ENCODE measurements at regions not wholly inside any gene's neighbourhood (a gene's known extent, or its start where the extent isn't known, plus 50 kb on each side); places are given as distances from the start of the nearest gene placed in this dataset.

DNA sequence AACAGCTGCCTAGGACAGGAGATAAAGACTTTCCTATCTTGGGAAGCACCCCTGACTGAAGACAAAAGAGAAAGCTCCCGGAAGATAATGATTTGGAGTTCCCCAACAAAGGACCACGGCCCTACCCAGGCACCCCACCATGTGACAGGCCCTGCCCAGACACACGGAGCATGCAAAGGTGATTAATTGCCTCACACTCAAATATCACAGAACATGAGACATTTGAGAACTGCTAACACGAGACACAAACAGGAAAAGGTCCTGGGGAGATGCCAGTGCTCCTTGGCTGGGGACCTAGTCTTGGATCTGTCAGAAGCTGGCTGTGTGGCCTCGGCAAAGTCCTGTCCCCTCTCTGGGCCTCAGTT, 82.5 kb upstream of the PTPN1 start:
- no peak for DNase-seq (ENCODE audit: low read depth)
- H3K4me3 ChIP-seq (ENCODE audit: low read depth, low read length) = no peak overlapping the region
- TF ChIP-seq MAX (IDR thresholded peaks at IDR 0.05; ENCODE audit: low read depth, low read length) (no peak), CTCF (IDR thresholded peaks at IDR 0.05; ENCODE audit: low read depth, low read length) (no peak), MYC (IDR thresholded peaks at IDR 0.05; ENCODE audit: low read depth, low read length) (no peak), POLR2A (IDR thresholded peaks at IDR 0.05; ENCODE audit: extremely low read depth, insufficient read length) (no peak)

DNA sequence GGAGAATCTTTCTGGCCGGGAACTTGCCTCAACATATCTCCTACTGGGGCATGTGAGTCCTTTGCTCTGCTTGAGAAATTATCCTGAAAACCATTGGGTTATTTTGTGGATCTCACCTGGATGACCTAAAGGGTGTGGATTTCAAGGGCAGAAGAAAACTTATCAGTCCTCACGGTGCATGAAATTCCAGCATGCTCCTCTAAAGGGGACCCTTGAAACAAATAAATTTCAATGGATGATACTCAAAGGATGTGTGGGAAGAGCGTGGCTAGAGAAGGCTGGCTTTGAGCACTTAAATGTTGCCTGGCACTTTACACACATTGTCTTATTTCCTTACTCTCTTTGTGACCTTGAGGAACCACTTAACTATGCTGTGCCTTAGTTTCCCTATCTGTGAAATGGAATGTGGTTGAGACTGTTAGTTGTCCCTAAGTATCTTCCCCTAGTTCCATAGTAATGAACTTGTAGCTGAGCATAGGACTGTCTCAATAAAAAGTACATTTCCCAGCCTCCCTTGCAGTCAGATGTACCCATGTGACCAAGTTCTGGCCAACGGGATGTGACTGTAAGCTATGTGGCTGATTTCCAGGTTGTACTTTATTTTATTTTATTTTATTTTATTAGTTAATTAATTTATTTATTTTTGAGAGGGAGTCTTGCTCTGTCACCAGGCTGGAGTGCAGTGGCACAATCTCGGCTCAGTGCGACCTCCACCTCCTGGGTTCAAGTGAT, 81.9 kb upstream of the PTPN1 start:
- H3K4me3 ChIP-seq (ENCODE audit: low read depth, low read length) = no peak overlapping the region
- DNase-seq (ENCODE audit: low read depth) = no peak
- TF ChIP-seq MYC (IDR thresholded peaks at IDR 0.05; ENCODE audit: low read depth, low read length) (no peak), POLR2A (IDR thresholded peaks at IDR 0.05; ENCODE audit: extremely low read depth, insufficient read length) (no peak), MAX (IDR thresholded peaks at IDR 0.05; ENCODE audit: low read depth, low read length) (no peak), CTCF (IDR thresholded peaks at IDR 0.05; ENCODE audit: low read depth, low read length) (no peak)

GRCh38 chr20:50429412-50429811, 80.8 kb upstream of the PTPN1 start:
- H3K4me3 ChIP-seq (ENCODE audit: low read depth, low read length) = no peak overlapping the region
- TF ChIP-seq MAX (IDR thresholded peaks at IDR 0.05; ENCODE audit: low read depth, low read length) (no peak), CTCF (IDR thresholded peaks at IDR 0.05; ENCODE audit: low read depth, low read length) (no peak), MYC (IDR thresholded peaks at IDR 0.05; ENCODE audit: low read depth, low read length) (no peak), POLR2A (IDR thresholded peaks at IDR 0.05; ENCODE audit: extremely low read depth, insufficient read length) (no peak)
- no peak for DNase-seq (ENCODE audit: low read depth)

DNA sequence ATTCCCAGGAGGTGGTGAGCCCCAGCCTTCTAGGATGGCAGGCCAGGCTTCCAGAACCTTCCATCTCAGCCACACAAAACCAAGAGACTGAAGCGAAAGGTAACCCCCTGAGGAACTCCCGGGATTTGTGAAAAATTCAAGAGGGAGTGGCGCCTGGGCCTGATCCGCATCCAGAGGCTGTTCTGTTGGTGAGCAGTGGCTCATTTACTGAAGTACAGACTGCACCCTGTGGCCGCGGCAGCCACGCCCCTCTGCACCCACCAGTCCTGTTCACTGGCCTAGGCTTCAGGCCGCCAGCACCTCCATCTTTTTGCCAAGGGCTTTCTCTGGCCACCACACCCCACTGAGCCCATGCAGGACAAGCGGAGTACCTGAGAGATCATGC, 79.1 kb upstream of the PTPN1 start:
- no peak overlapping the region for H3K4me3 ChIP-seq (ENCODE audit: low read depth, low read length)
- TF ChIP-seq MAX (IDR thresholded peaks at IDR 0.05; ENCODE audit: low read depth, low read length) (no peak), MYC (IDR thresholded peaks at IDR 0.05; ENCODE audit: low read depth, low read length) (no peak), POLR2A (IDR thresholded peaks at IDR 0.05; ENCODE audit: extremely low read depth, insufficient read length) (no peak), CTCF (IDR thresholded peaks at IDR 0.05; ENCODE audit: low read depth, low read length) (no peak)
- DNase-seq (ENCODE audit: low read depth) = no peak

DNA sequence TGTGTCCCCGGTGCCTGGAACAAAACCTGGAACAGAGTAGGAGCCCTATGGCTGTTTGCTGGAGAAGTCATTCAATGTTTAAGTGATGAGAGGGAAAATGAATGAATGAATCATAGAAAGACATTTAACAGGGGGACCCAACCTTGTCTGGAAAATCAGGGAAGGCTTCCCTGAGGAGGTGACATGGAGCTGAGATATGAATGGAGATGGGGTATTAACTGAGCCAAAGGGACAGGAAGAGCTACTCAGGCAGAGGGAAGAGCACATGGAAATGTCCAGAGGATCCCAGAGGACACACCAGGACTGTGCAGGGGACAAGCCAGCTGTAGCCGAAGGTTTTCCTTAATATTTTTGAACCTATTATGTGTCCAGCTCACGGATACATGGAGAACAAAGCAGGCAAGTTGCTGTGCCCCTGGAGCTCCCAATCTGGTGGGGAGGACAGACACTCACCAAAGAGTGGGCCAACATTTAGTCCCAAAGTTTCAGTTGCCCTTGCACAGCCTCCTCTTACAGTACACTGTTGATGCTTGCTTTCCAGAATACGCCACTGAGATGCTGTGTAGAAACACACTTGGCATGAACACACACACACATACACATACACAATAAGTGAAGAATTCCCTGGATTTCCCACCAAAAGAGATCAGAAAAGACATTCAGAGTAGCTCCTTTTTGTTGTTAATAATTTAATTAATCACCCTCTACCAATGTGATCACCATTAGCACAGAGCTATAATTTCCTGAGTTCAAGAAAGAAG, 77.0 kb upstream of the PTPN1 start:
- H3K4me3 ChIP-seq (ENCODE audit: low read depth, low read length) = no peak overlapping the region
- TF ChIP-seq MAX (IDR thresholded peaks at IDR 0.05; ENCODE audit: low read depth, low read length) = no peak
- no peak for DNase-seq (ENCODE audit: low read depth)

- TF ChIP-seq POLR2A (IDR thresholded peaks at IDR 0.05; ENCODE audit: extremely low read depth, insufficient read length) (no peak), MYC (IDR thresholded peaks at IDR 0.05; ENCODE audit: low read depth, low read length) (no peak), MAX (IDR thresholded peaks at IDR 0.05; ENCODE audit: low read depth, low read length) (no peak), CTCF (IDR thresholded peaks at IDR 0.05; ENCODE audit: low read depth, low read length) (no peak)
- DNase-seq (ENCODE audit: low read depth) = no peak
Measured at GRCh38 chr20:50434321-50434652, 75.9 kb upstream of the PTPN1 start.

More at GRCh38 chr20:50434321-50434652, 75.9 kb upstream of the PTPN1 start:
- H3K4me3 ChIP-seq (ENCODE audit: low read depth, low read length) = no peak overlapping the region

Data from NB4 (cell line).